NT2/D1 (cell line): ENCODE measurements at regions not wholly inside any gene's neighbourhood (a gene's known extent, or its start where the extent isn't known, plus 50 kb on each side); places are given as distances from the start of the nearest gene placed in this dataset.
"Not testable (repeated sequence)": the region's sequence is repeated elsewhere in the genome, so short reads cannot be mapped to it uniquely, and the experiment has no call there.

Source experiments
- DNase-seq: peaks from one replicate; pipeline ENCODE4 v3.0.0-alpha.2; 2011; ENCODE audit warnings: low read depth, low spot score
- H3K27me3 ChIP-seq: 2 replicates; pipeline ENCODE4 v1.6.0; 2011; ENCODE audit warnings: mild to moderate bottlenecking; ENCODE audit not compliant: insufficient read length, insufficient read depth
- H3K36me3 ChIP-seq: 2 replicates; pipeline ENCODE4 v1.6.1; 2011; ENCODE audit warnings: mild to moderate bottlenecking, low read length, mixed read lengths; ENCODE audit not compliant: insufficient read depth, insufficient read length
- H3K4me1 ChIP-seq: 2 replicates; pipeline ENCODE4 v1.5.1; 2011; ENCODE audit not compliant: insufficient read depth, insufficient read length
- H3K4me3 ChIP-seq: 2 replicates; pipeline ENCODE4 v1.5.1; 2011; ENCODE audit warnings: low read depth; ENCODE audit not compliant: insufficient read length
- H3K9ac ChIP-seq: 2 replicates; pipeline ENCODE4 v1.6.0; 2011; ENCODE audit warnings: low read depth; ENCODE audit not compliant: insufficient read length
- H3K9me3 ChIP-seq: 2 replicates; pipeline ENCODE4 v1.5.1; 2011; ENCODE audit warnings: mild to moderate bottlenecking, low read length; ENCODE audit not compliant: insufficient read depth
- SUZ12 ChIP-seq: IDR thresholded peaks from 2 replicates; pipeline ENCODE4 v1.6.1; 2011; ENCODE audit not compliant: insufficient read length, insufficient read depth; ENCODE audit errors: extremely low read depth
- YY1 ChIP-seq: IDR thresholded peaks from 2 replicates; pipeline ENCODE4 v1.6.1; 2011; ENCODE audit not compliant: insufficient read length, insufficient read depth
- ZNF274 ChIP-seq: IDR thresholded peaks from 2 replicates; pipeline ENCODE4 v1.6.1; 2011; ENCODE audit warnings: mild to moderate bottlenecking, low read depth, low read length

GRCh38 chr4:101418055-101418454 is 70.7 kb upstream of the PPP3CA start:
- Histone ChIP-seq H3K27me3 (no peaks in the 10 kb centered on the region), H3K4me1 (no peaks in the 10 kb centered on the region), H3K4me3 (no peak overlapping the region), H3K9ac (no peak overlapping the region), H3K9me3 (no peaks in the 10 kb centered on the region), H3K36me3 (no peaks in the 10 kb centered on the region)
- no peak for DNase-seq
- no peak for TF ChIP-seq SUZ12
- TF ChIP-seq ZNF274: no peak
- no peak for TF ChIP-seq YY1

- DNase-seq: no peak
- Histone ChIP-seq H3K4me1 (no peaks in the 10 kb centered on the region), H3K9ac (no peak overlapping the region), H3K36me3 (no peaks in the 10 kb centered on the region), H3K4me3 (no peak overlapping the region), H3K27me3 (no peaks in the 10 kb centered on the region), H3K9me3 (no peaks in the 10 kb centered on the region)
- TF ChIP-seq YY1 (no peak), ZNF274 (no peak), SUZ12 (no peak)
These were observed 69.7 kb upstream of the PPP3CA start for GRCh38 chr4:101417046-101417445.

- TF ChIP-seq SUZ12: no peak
- no peak for TF ChIP-seq ZNF274
- no peak for TF ChIP-seq YY1
- Histone ChIP-seq H3K27me3 (no peaks in the 10 kb centered on the region), H3K4me1 (no peaks in the 10 kb centered on the region), H3K36me3 (no peaks in the 10 kb centered on the region), H3K4me3 (no peak overlapping the region), H3K9me3 (no peaks in the 10 kb centered on the region), H3K9ac (no peak overlapping the region)
- no peak for DNase-seq
These were observed 68.6 kb upstream of the PPP3CA start for GRCh38 chr4:101415962-101416361.

- H3K9me3 ChIP-seq: no peaks in the 10 kb centered on the region
- DNase-seq: no peak
- H3K9ac ChIP-seq: no peak overlapping the region
- H3K4me1 ChIP-seq: no peaks in the 10 kb centered on the region
- no peaks in the 10 kb centered on the region for H3K27me3 ChIP-seq
- no peak overlapping the region for H3K4me3 ChIP-seq
- TF ChIP-seq YY1: no peak
- no peak for TF ChIP-seq SUZ12
- no peak for TF ChIP-seq ZNF274
- H3K36me3 ChIP-seq: no peaks in the 10 kb centered on the region
These were observed 67.2 kb upstream of the PPP3CA start for GRCh38 chr4:101414496-101414895.

GRCh38 chr4:101411926-101412325 is 64.6 kb upstream of the PPP3CA start:
- H3K9ac ChIP-seq: no peak overlapping the region
- H3K36me3 ChIP-seq: no peaks in the 10 kb centered on the region
- DNase-seq: no peak
- TF ChIP-seq ZNF274 (no peak), SUZ12 (no peak), YY1 (no peak)
- H3K4me1 ChIP-seq: no peaks in the 10 kb centered on the region
- no peak overlapping the region for H3K4me3 ChIP-seq
- no peaks in the 10 kb centered on the region for H3K27me3 ChIP-seq
- no peaks in the 10 kb centered on the region for H3K9me3 ChIP-seq

DNA sequence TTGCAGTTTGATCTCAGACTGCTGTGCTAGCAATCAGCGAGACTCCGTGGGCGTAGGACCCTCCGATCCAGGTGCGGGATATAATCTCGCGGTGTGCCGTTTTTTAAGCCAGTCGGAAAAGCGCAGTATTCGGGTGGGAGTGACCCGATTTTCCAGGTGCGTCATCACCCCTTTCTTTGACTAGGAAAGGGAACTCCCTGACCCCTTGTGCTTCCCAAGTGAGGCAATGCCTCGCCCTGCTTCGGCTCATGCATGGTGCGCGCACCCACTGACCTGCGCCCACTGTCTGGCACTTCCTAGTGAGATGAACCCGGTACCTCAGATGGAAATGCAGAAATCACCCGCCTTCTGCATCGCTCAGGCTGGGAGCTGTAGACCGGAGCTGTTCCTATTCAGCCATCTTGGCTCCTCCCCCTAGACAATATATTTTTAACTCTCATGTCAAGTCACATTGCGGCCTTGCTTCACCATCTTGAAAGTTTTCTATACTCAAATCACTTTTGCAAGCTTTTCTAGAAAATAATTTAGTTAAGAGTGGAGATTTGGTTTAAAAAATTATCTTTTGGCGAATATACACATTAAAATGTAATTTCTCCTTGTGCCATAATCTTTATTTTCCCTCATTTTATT is 64.1 kb upstream of the PPP3CA start:
- H3K4me3 ChIP-seq, H3K9ac ChIP-seq, H3K36me3 ChIP-seq, DNase-seq, H3K9me3 ChIP-seq, H3K4me1 ChIP-seq, H3K27me3 ChIP-seq: not testable (repeated sequence)

- Histone ChIP-seq H3K4me1 (no peaks in the 10 kb centered on the region), H3K9ac (no peak overlapping the region), H3K4me3 (no peak overlapping the region), H3K27me3 (no peaks in the 10 kb centered on the region), H3K9me3 (no peaks in the 10 kb centered on the region), H3K36me3 (no peaks in the 10 kb centered on the region)
- no peak for DNase-seq
- TF ChIP-seq YY1 (no peak), ZNF274 (no peak), SUZ12 (no peak)
These were observed 52.8 kb upstream of the PPP3CA start for GRCh38 chr4:101400096-101400495.

GRCh38 chr4:101398807-101399206 is 51.5 kb upstream of the PPP3CA start:
- TF ChIP-seq ZNF274 (no peak), SUZ12 (no peak), YY1 (no peak)
- H3K36me3 ChIP-seq: no peaks in the 10 kb centered on the region
- H3K4me3 ChIP-seq: no peak overlapping the region
- H3K9me3 ChIP-seq: no peaks in the 10 kb centered on the region
- DNase-seq: no peak
- H3K27me3 ChIP-seq: no peaks in the 10 kb centered on the region
- no peaks in the 10 kb centered on the region for H3K4me1 ChIP-seq
- H3K9ac ChIP-seq: no peak overlapping the region
